Mesendoderm (in vitro differentiated cells): ENCODE measurements at regions not wholly inside any gene's neighbourhood (a gene's known extent, or its start where the extent isn't known, plus 50 kb on each side); places are given as distances from the start of the nearest gene placed in this dataset.

Source experiments
- DNase-seq: peaks from one replicate; pipeline ENCODE4 v3.0.0; 2013
- H2AK5ac ChIP-seq: 2 replicates; pipeline ENCODE4 v1.6.1; 2013; ENCODE audit warnings: low read length, inconsistent platforms
- H2BK120ac ChIP-seq: 2 replicates; pipeline ENCODE4 v1.6.1; 2013; ENCODE audit warnings: low read depth, mild to moderate bottlenecking, low read length, moderate library complexity, mixed read lengths
- H2BK15ac ChIP-seq: replicated peaks from 2 replicates; pipeline ENCODE4 v1.6.1; 2013; ENCODE audit warnings: low read depth, mild to moderate bottlenecking, moderate library complexity
- H2BK5ac ChIP-seq: 2 replicates; pipeline ENCODE4 v1.6.1; 2013; ENCODE audit warnings: low read length, inconsistent platforms
- H3K18ac ChIP-seq: 2 replicates; pipeline ENCODE4 v1.6.1; 2013; ENCODE audit warnings: mild to moderate bottlenecking, low read length, mixed read lengths
- H3K23ac ChIP-seq: one replicate; pipeline ENCODE4 v1.6.1; 2013; ENCODE audit warnings: low read length
- H3K27ac ChIP-seq: 2 replicates; pipeline ENCODE4 v1.5.1; 2013; ENCODE audit warnings: low read depth, mild to moderate bottlenecking, inconsistent platforms, low read length, moderate library complexity
- H3K27me3 ChIP-seq: 2 replicates; pipeline ENCODE4 v1.6.1; 2013; ENCODE audit warnings: low read length, control low read depth, mild to moderate bottlenecking, inconsistent platforms; ENCODE audit not compliant: insufficient read depth, poor library complexity
- H3K36me3 ChIP-seq: 2 replicates; pipeline ENCODE4 v1.6.1; 2013; ENCODE audit warnings: low read length, inconsistent platforms; ENCODE audit not compliant: control insufficient read depth, insufficient read depth
- H3K4ac ChIP-seq: one replicate; pipeline ENCODE4 v1.6.1; 2013; ENCODE audit warnings: low read depth, mild to moderate bottlenecking, low read length, moderate library complexity
- H3K4me1 ChIP-seq: 2 replicates; pipeline ENCODE4 v1.6.1; 2013; ENCODE audit warnings: low read depth, low read length, inconsistent platforms; ENCODE audit not compliant: control insufficient read depth
- H3K4me2 ChIP-seq: 2 replicates; pipeline ENCODE4 v1.6.1; 2013; ENCODE audit warnings: low read length
- H3K4me3 ChIP-seq: 2 replicates; pipeline ENCODE4 v1.5.1; 2013; ENCODE audit warnings: mild to moderate bottlenecking, low read length
- H3K56ac ChIP-seq: one replicate; pipeline ENCODE4 v1.6.1; 2013; ENCODE audit warnings: low read length
- H3K79me1 ChIP-seq: 2 replicates; pipeline ENCODE4 v1.6.1; 2013; ENCODE audit warnings: low read length, inconsistent platforms
- H3K79me2 ChIP-seq: 2 replicates; pipeline ENCODE4 v1.6.1; 2013; ENCODE audit warnings: mild to moderate bottlenecking, low read length; ENCODE audit not compliant: control insufficient read depth, insufficient read depth
- H3K9ac ChIP-seq: 2 replicates; pipeline ENCODE4 v1.6.1; 2013; ENCODE audit warnings: low read length, inconsistent platforms
- H4K5ac ChIP-seq: one replicate; pipeline ENCODE4 v1.6.1; 2013; ENCODE audit warnings: low read length
- H4K8ac ChIP-seq: one replicate; pipeline ENCODE4 v1.6.1; 2013; ENCODE audit warnings: low read depth, mild to moderate bottlenecking, control low read depth, low read length, moderate library complexity
- WGBS: extraction: QIAGEN DNeasy Blood & Tissue Kit; methylation state at CpG from one replicate; pipeline ENCODE4 v1.1.7; 2013; ENCODE audit warnings: low lambda C conversion rate, missing lambda C conversion rate; ENCODE audit not compliant: insufficient coverage; ENCODE audit errors: extremely low coverage; 5-methylcytosine and 5-hydroxymethylcytosine counted together

DNA sequence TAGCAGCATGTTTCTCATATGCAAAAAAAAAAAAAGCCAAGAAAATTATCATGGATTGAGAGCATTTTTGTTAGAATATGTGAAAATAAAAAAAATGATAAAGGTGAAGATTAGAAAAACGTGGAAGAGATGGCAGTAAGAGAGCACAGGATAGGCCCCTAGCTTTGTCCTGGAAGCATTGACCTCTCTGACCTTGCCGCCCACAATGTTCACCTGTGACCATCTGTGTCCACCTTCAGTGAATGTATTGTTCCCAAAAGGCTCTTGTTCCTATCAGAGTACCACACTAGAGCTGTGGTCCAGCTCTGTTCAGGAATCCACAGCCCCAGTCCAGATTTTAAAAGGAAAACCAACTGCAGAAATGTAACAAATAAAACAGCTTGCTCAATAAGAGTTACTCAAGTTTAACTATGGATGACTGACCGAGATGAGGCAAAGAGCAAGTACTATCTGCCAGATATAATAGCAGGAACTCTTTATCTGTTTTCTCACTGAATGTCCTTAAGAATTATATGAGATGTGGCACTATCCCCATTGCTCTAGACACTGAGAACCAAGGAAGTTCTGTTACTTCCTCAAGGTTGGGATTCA, 287.7 kb upstream of the STXBP5 start:
- H2BK5ac ChIP-seq, result no peak overlapping the region
- no peak overlapping the region for H3K56ac ChIP-seq
- DNase-seq, result no peak
- H3K36me3 ChIP-seq, result no peaks in the 10 kb centered on the region
- peak overlapping the region; percentile 19 for H2BK15ac ChIP-seq
- no peak overlapping the region for H3K4me2 ChIP-seq
- H3K4me3 ChIP-seq, result no peak overlapping the region
- H3K23ac ChIP-seq, result no peak overlapping the region
- no peaks in the 10 kb centered on the region for H3K79me1 ChIP-seq
- H3K79me2 ChIP-seq, result no peaks in the 10 kb centered on the region
- no peak overlapping the region for H4K5ac ChIP-seq
- H3K9ac ChIP-seq, result no peak overlapping the region
- no peak overlapping the region for H3K4ac ChIP-seq
- 100% methylated on average over 1 of the region's 3 CpGs for WGBS
- H3K4me1 ChIP-seq, result peaks cover 2% of the 10 kb centered on the region
- H2BK120ac ChIP-seq, result no peak overlapping the region
- no peak overlapping the region for H3K18ac ChIP-seq
- H3K27ac ChIP-seq, result no peak overlapping the region
- H3K27me3 ChIP-seq, result no peaks in the 10 kb centered on the region
- no peak overlapping the region for H4K8ac ChIP-seq
- H2AK5ac ChIP-seq, result no peak overlapping the region

DNA sequence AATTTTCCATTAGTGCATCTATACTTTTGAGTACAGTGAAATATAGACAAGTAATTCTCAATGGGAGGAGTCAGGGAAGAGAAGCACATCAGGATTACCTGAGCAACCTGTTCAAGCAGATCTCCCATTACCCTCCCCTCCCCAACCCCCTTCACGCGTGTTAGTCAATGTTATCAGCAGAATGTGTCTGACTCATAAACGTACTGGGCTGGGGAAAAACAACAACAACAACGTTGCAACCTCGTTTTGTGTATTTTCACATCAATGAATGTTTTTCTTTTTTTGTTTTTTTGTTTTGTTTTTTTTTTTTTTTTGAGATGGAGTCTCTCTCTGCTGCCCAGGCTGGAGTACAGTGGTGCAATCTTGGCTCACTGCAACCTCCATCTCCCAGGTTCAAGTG, 287.0 kb upstream of the STXBP5 start:
- no peak overlapping the region for H3K4me2 ChIP-seq
- H3K18ac ChIP-seq, result no peak overlapping the region
- no peaks in the 10 kb centered on the region for H3K36me3 ChIP-seq
- no peaks in the 10 kb centered on the region for H3K79me2 ChIP-seq
- no peaks in the 10 kb centered on the region for H3K79me1 ChIP-seq
- H4K8ac ChIP-seq, result no peak overlapping the region
- peaks cover 2% of the 10 kb centered on the region for H3K4me1 ChIP-seq
- no peak overlapping the region for H2BK15ac ChIP-seq
- no peak overlapping the region for H2AK5ac ChIP-seq
- no peak overlapping the region for H2BK5ac ChIP-seq
- no peak overlapping the region for H4K5ac ChIP-seq
- no peak overlapping the region for H2BK120ac ChIP-seq
- no peak for DNase-seq
- no peak overlapping the region for H3K4ac ChIP-seq
- no peak overlapping the region for H3K23ac ChIP-seq
- no CpG with 5 or more reads among the region's 5 CpGs for WGBS
- no peak overlapping the region for H3K9ac ChIP-seq
- no peaks in the 10 kb centered on the region for H3K27me3 ChIP-seq
- no peak overlapping the region for H3K27ac ChIP-seq
- H3K4me3 ChIP-seq, result no peak overlapping the region
- H3K56ac ChIP-seq, result no peak overlapping the region

DNA sequence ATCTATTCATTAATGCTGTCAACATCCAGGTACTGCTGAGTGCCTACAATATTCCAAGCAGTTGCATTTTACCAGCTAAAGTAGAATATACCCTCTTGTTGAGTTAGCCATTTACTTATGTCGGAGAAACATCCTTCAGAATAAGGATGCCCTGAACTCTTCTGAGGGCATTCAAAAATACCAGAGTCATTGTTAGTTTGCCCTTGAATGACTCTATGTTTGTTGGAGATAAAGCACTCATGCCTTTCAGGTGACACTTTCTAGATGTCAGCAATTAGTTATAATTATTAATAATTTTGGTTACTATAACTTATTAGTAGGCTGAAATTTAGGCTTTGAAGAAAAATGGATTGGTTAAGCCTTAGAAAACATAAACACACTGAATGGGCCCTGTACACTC, 286.2 kb upstream of the STXBP5 start:
- Histone ChIP-seq H3K4me3 (no peak overlapping the region), H3K27ac (no peak overlapping the region), H3K79me2 (no peaks in the 10 kb centered on the region), H3K4me2 (no peak overlapping the region), H2BK15ac (no peak overlapping the region), H3K79me1 (no peaks in the 10 kb centered on the region), H3K9ac (no peak overlapping the region), H3K23ac (no peak overlapping the region), H3K27me3 (no peaks in the 10 kb centered on the region), H2BK5ac (no peak overlapping the region), H3K36me3 (no peaks in the 10 kb centered on the region), H3K18ac (no peak overlapping the region), H2BK120ac (no peak overlapping the region), H3K4ac (no peak overlapping the region), H3K56ac (no peak overlapping the region), H3K4me1 (peaks cover 2% of the 10 kb centered on the region), H2AK5ac (no peak overlapping the region), H4K8ac (no peak overlapping the region), H4K5ac (no peak overlapping the region)
- DNase-seq, result no peak
- no CpG with 5 or more reads among the region's 1 CpG for WGBS

DNA sequence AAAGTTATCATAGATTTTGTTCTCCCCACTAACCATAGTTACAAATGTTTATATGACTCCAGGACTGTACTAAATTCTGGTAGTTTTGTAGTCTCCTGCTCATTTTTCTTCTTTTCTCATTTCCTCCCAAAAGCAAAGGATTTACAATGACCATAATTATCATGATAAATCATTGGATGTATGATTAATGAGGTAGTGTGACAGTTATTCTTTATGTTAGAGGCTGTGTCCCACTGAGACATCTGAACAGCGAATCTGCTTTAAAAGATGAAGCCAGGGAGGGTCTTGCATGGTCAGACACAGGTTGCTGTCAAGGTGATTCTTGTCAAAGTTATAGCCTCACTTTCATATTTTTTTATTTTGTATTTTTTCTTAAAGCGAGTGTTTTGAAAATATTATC, 285.2 kb upstream of the STXBP5 start:
- H3K36me3 ChIP-seq, result no peaks in the 10 kb centered on the region
- H4K8ac ChIP-seq, result no peak overlapping the region
- H2BK120ac ChIP-seq, result no peak overlapping the region
- no peak overlapping the region for H4K5ac ChIP-seq
- H3K27me3 ChIP-seq, result no peaks in the 10 kb centered on the region
- no peak overlapping the region for H2AK5ac ChIP-seq
- no peak for DNase-seq
- H3K56ac ChIP-seq, result no peak overlapping the region
- H3K27ac ChIP-seq, result no peak overlapping the region
- no peak overlapping the region for H3K4ac ChIP-seq
- no peak overlapping the region for H3K23ac ChIP-seq
- no peaks in the 10 kb centered on the region for H3K79me2 ChIP-seq
- no peak overlapping the region for H2BK5ac ChIP-seq
- H3K79me1 ChIP-seq, result no peaks in the 10 kb centered on the region
- H3K4me1 ChIP-seq, result peaks cover 2% of the 10 kb centered on the region
- no peak overlapping the region for H3K18ac ChIP-seq
- WGBS, result no CpG with 5 or more reads among the region's 2 CpGs
- no peak overlapping the region for H3K4me3 ChIP-seq
- H3K9ac ChIP-seq, result no peak overlapping the region
- no peak overlapping the region for H2BK15ac ChIP-seq
- H3K4me2 ChIP-seq, result no peak overlapping the region

DNA sequence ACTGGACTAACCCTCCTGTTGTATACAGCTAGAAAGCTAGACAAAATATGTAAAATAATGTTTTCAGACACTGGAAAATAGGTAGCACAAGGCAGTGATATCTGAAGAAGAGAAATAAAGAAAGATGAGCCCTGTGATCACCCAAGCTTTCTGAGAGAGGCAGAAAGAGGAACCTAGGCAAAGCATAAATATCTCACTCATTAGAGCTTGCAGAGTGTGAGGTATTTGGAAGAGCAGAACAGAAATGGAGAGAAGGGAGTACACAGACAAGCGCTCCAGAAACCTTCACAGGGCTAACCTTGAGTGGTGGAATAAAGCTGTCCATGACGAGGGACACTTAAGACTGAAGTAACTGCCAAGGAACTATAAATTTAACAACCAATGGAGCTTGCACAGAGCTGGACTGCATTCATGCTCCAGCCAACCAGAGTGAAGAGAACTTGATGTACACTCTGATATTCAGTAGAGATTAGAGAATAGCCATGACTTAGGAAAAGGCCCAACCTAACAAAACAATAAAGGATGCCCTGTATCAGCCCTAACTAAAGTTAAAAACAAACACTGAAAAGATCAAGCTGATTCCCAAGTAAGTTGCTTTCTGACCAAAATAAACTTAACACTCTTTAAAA, 280.9 kb upstream of the STXBP5 start:
- Histone ChIP-seq H3K27me3 (no peaks in the 10 kb centered on the region), H2BK5ac (no peak overlapping the region), H3K4ac (no peak overlapping the region), H3K4me2 (no peak overlapping the region), H4K5ac (no peak overlapping the region), H3K79me1 (no peaks in the 10 kb centered on the region), H2AK5ac (no peak overlapping the region), H3K56ac (no peak overlapping the region), H3K23ac (no peak overlapping the region), H3K4me3 (no peak overlapping the region), H3K18ac (no peak overlapping the region), H3K4me1 (no peaks in the 10 kb centered on the region), H4K8ac (no peak overlapping the region), H2BK15ac (no peak overlapping the region), H2BK120ac (no peak overlapping the region), H3K36me3 (no peaks in the 10 kb centered on the region), H3K9ac (no peak overlapping the region), H3K27ac (no peak overlapping the region), H3K79me2 (no peaks in the 10 kb centered on the region)
- DNase-seq, result no peak
- no CpG with 5 or more reads among the region's 2 CpGs for WGBS

DNA sequence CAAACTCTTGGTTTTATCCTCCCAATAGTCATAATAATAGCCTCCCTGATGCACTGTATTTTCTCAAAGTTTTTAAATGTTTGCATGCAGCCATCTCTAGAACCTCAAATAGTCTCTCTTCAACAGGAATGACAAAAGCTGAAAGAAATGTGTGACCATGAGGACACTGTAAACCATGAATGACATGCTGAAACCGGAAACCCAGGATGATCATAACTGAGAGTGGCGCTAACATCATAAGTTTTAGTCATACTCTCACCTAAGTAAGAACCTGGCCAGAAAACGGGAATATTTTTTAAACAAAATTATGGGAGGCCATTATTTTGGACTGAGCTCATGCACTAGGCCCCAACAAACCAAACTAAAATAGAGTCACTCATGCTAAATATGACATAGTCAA, 278.4 kb upstream of the STXBP5 start:
- Histone ChIP-seq H2AK5ac (no peak overlapping the region), H3K79me1 (no peaks in the 10 kb centered on the region), H3K23ac (no peak overlapping the region), H3K4me1 (no peaks in the 10 kb centered on the region), H3K79me2 (no peaks in the 10 kb centered on the region), H4K8ac (no peak overlapping the region), H3K36me3 (no peaks in the 10 kb centered on the region), H3K27ac (no peak overlapping the region), H3K27me3 (no peaks in the 10 kb centered on the region), H3K4me3 (no peak overlapping the region), H3K9ac (no peak overlapping the region), H3K56ac (no peak overlapping the region), H3K4ac (no peak overlapping the region), H2BK5ac (no peak overlapping the region), H2BK120ac (no peak overlapping the region), H4K5ac (no peak overlapping the region), H3K18ac (no peak overlapping the region), H3K4me2 (no peak overlapping the region), H2BK15ac (no peak overlapping the region)
- WGBS, result no CpG with 5 or more reads among the region's 3 CpGs
- no peak for DNase-seq
